ENCODE measurements at regions not wholly inside any gene's neighbourhood (a gene's known extent, or its start where the extent isn't known, plus 50 kb on each side); places are given as distances from the start of the nearest gene placed in this dataset.

DNA sequence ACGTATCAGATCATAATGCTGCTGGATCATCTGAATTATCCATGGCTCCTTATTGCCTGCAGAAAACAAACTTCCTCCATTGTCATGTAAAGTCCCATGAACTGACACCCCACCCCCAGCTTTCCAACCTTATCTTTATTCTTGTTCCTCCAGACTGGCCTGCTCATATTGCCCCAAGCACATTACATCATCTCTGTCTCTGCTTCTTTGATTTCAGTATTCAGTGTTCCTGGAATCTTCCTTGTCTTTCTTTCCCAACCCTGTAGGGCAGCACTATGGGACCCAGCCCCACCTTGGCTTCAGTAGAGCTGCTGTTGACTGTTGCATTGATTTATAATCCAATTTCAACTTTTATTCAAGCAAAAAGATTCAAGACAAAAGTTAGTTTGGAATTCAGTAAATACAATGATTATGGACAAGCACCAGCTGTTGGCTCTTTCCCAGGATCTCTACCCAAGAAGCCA lies 187.5 kb upstream of the ECI2 start:
- Histone ChIP-seq H3K27me3 (ENCODE audit: control insufficient read depth, insufficient read depth, low read length) (no peaks in the 10 kb centered on the region), H3K27ac (ENCODE audit: low read depth, low read length) (no peak overlapping the region), H3K36me3 (ENCODE audit: control insufficient read depth, insufficient read depth, low read length) (no peaks in the 10 kb centered on the region), H3K4me3 (ENCODE audit: low read depth, low read length) (no peak overlapping the region), H3K9me3 (ENCODE audit: control insufficient read depth, insufficient read depth, low read length) (no peaks in the 10 kb centered on the region), H3K4me1 (ENCODE audit: control insufficient read depth, insufficient read depth, low read length) (peaks cover 18% of the 10 kb centered on the region; the same call in 1 of the 2 replicates), H3K9ac (ENCODE audit: low read depth, low read length) (no peak overlapping the region)

- Histone ChIP-seq H3K27me3 (ENCODE audit: control insufficient read depth, insufficient read depth, low read length) (no peaks in the 10 kb centered on the region), H3K27ac (ENCODE audit: low read depth, low read length) (no peak overlapping the region), H3K4me1 (ENCODE audit: control insufficient read depth, insufficient read depth, low read length) (peaks cover 18% of the 10 kb centered on the region; the same call in 1 of the 2 replicates), H3K9me3 (ENCODE audit: control insufficient read depth, insufficient read depth, low read length) (no peaks in the 10 kb centered on the region), H3K4me3 (ENCODE audit: low read depth, low read length) (no peak overlapping the region), H3K9ac (ENCODE audit: low read depth, low read length) (no peak overlapping the region), H3K36me3 (ENCODE audit: control insufficient read depth, insufficient read depth, low read length) (no peaks in the 10 kb centered on the region)
Measured at GRCh38 chr6:4322134-4322845, 186.9 kb upstream of the ECI2 start.

DNA sequence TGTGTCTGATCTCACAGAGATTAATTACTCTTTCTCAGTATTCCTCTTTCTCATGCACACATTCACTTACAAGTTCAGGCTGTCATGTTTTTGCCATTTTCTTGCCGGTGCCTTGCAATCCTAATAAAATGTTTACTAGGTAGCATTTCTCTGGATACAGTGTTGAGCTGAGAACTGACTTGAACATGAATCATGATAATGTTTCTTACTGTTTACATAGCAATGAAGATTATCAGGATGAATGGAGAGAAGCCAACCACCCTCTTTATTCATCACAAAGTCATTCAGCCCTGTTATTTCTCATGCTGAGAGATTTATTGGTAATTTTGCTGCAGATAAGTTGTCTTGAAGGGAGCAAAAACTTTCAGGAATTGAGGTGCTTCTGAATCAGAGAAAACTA lies 185.5 kb upstream of the ECI2 start:
- Histone ChIP-seq H3K36me3 (ENCODE audit: control insufficient read depth, insufficient read depth, low read length) (no peaks in the 10 kb centered on the region), H3K9ac (ENCODE audit: low read depth, low read length) (no peak overlapping the region), H3K9me3 (ENCODE audit: control insufficient read depth, insufficient read depth, low read length) (no peaks in the 10 kb centered on the region), H3K27me3 (ENCODE audit: control insufficient read depth, insufficient read depth, low read length) (no peaks in the 10 kb centered on the region), H3K27ac (ENCODE audit: low read depth, low read length) (no peak overlapping the region), H3K4me3 (ENCODE audit: low read depth, low read length) (no peak overlapping the region), H3K4me1 (ENCODE audit: control insufficient read depth, insufficient read depth, low read length) (peaks cover 18% of the 10 kb centered on the region; the same call in 1 of the 2 replicates)

DNA sequence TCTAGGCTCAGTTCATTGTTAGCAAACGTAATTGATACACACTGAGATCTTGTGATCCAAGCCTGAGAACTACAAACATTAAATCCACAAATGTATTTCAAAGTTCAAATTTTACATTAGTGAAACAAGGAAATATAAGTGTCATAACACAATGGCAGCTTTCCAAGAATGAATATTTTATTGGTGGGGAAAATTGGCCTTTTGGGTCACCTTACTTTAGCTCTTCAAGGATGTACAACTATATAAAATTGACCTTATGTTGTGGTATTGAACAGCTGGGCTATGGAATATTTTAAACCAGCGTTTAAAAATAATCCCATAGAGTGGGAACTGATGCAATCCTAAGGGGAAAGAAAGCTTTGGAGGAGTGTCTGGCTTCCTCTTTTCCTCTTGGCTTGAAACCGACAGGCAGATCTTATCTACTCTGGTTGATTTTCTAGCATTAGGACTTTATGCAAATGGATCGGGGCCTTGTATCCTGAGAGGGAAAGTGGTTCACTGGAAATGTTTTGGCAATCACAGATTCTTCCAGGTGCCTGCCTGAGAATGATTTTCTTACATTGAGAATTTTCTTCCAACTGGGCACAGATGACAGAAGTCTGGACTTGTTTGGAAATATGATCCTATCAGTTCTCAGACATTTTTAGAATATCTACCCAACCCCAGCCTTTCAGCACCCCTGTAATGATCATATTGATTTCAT lies 184.8 kb upstream of the ECI2 start:
- Histone ChIP-seq H3K27me3 (ENCODE audit: control insufficient read depth, insufficient read depth, low read length) (no peaks in the 10 kb centered on the region), H3K9ac (ENCODE audit: low read depth, low read length) (no peak overlapping the region), H3K4me3 (ENCODE audit: low read depth, low read length) (no peak overlapping the region), H3K36me3 (ENCODE audit: control insufficient read depth, insufficient read depth, low read length) (no peaks in the 10 kb centered on the region), H3K4me1 (ENCODE audit: control insufficient read depth, insufficient read depth, low read length) (peaks cover 18% of the 10 kb centered on the region; the same call in 1 of the 2 replicates), H3K27ac (ENCODE audit: low read depth, low read length) (no peak overlapping the region), H3K9me3 (ENCODE audit: control insufficient read depth, insufficient read depth, low read length) (no peaks in the 10 kb centered on the region)

DNA sequence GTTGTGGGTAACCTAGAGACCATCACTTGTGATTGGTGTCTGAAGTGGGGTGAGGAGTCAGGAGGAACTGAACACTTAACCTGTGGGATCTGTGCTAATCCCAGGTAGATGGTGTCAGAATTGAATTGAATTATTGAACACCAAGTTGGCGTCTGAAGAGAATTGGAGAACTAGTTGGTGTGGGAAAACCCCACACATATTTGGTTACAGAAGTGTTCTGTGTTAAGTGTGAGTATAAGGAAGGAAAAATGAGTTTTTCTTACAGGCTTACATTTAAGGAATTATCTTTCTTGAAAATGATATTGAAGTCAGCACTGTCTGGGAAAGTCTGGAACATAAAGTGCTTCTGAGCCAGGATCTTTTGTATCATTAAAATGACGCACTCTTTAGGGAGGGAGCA lies 182.9 kb upstream of the ECI2 start:
- Histone ChIP-seq H3K36me3 (ENCODE audit: control insufficient read depth, insufficient read depth, low read length) (no peaks in the 10 kb centered on the region), H3K27me3 (ENCODE audit: control insufficient read depth, insufficient read depth, low read length) (no peaks in the 10 kb centered on the region), H3K4me1 (ENCODE audit: control insufficient read depth, insufficient read depth, low read length) (peaks cover 18% of the 10 kb centered on the region; the same call in 1 of the 2 replicates), H3K4me3 (ENCODE audit: low read depth, low read length) (no peak overlapping the region), H3K9ac (ENCODE audit: low read depth, low read length) (no peak overlapping the region), H3K27ac (ENCODE audit: low read depth, low read length) (no peak overlapping the region), H3K9me3 (ENCODE audit: control insufficient read depth, insufficient read depth, low read length) (no peaks in the 10 kb centered on the region)

GRCh38 chr6:4316867-4317400 lies 181.6 kb upstream of the ECI2 start:
- no peaks in the 10 kb centered on the region for H3K27me3 ChIP-seq (ENCODE audit: control insufficient read depth, insufficient read depth, low read length)
- peaks cover 10% of the 10 kb centered on the region; the same call in 1 of the 2 replicates for H3K4me1 ChIP-seq (ENCODE audit: control insufficient read depth, insufficient read depth, low read length)
- H3K9me3 ChIP-seq (ENCODE audit: control insufficient read depth, insufficient read depth, low read length), result no peaks in the 10 kb centered on the region
- no peaks in the 10 kb centered on the region for H3K36me3 ChIP-seq (ENCODE audit: control insufficient read depth, insufficient read depth, low read length)
- H3K27ac ChIP-seq (ENCODE audit: low read depth, low read length), result no peak overlapping the region
- no peak overlapping the region for H3K4me3 ChIP-seq (ENCODE audit: low read depth, low read length)
- H3K9ac ChIP-seq (ENCODE audit: low read depth, low read length), result peak overlapping the region; percentile 14; the same call in 1 of the 2 replicates

DNA sequence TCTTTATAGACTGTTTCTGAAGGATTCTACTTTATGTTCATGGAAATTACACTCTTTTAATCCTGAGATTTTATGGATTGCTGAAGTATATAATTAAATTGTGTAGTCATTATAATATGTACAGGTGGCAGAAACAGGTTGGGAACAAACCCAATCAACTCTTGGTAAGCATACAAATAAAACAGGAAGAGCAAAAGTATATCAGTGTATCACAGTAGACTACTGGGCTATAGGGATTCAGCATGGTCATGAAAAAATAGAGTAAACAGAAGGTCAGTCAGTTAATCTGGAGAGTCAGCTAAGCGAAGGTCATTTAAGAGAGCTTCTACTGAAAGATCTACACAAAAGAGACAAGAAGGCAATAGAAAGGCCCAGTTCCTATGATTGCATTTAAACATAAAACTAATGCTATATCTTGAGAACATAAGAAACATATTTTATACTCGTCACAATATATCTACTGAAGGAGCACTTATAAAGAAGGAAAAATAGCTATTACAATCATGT lies 178.9 kb upstream of the ECI2 start:
- H3K27ac ChIP-seq (ENCODE audit: low read depth, low read length), result no peak overlapping the region
- H3K9ac ChIP-seq (ENCODE audit: low read depth, low read length), result no peak overlapping the region
- 0 out of 2 replicates have a peak, but pooled peaks cover 4% of the 10 kb centered on the region for H3K4me1 ChIP-seq (ENCODE audit: control insufficient read depth, insufficient read depth, low read length)
- no peak overlapping the region for H3K4me3 ChIP-seq (ENCODE audit: low read depth, low read length)
- H3K36me3 ChIP-seq (ENCODE audit: control insufficient read depth, insufficient read depth, low read length), result no peaks in the 10 kb centered on the region
- H3K27me3 ChIP-seq (ENCODE audit: control insufficient read depth, insufficient read depth, low read length), result no peaks in the 10 kb centered on the region
- H3K9me3 ChIP-seq (ENCODE audit: control insufficient read depth, insufficient read depth, low read length), result no peaks in the 10 kb centered on the region

GRCh38 chr6:4313044-4313686 lies 177.8 kb upstream of the ECI2 start:
- Histone ChIP-seq H3K9me3 (ENCODE audit: control insufficient read depth, insufficient read depth, low read length) (no peaks in the 10 kb centered on the region), H3K36me3 (ENCODE audit: control insufficient read depth, insufficient read depth, low read length) (no peaks in the 10 kb centered on the region), H3K27me3 (ENCODE audit: control insufficient read depth, insufficient read depth, low read length) (no peaks in the 10 kb centered on the region), H3K9ac (ENCODE audit: low read depth, low read length) (no peak overlapping the region), H3K4me3 (ENCODE audit: low read depth, low read length) (no peak overlapping the region), H3K27ac (ENCODE audit: low read depth, low read length) (no peak overlapping the region), H3K4me1 (ENCODE audit: control insufficient read depth, insufficient read depth, low read length) (no peaks in the 10 kb centered on the region)

DNA sequence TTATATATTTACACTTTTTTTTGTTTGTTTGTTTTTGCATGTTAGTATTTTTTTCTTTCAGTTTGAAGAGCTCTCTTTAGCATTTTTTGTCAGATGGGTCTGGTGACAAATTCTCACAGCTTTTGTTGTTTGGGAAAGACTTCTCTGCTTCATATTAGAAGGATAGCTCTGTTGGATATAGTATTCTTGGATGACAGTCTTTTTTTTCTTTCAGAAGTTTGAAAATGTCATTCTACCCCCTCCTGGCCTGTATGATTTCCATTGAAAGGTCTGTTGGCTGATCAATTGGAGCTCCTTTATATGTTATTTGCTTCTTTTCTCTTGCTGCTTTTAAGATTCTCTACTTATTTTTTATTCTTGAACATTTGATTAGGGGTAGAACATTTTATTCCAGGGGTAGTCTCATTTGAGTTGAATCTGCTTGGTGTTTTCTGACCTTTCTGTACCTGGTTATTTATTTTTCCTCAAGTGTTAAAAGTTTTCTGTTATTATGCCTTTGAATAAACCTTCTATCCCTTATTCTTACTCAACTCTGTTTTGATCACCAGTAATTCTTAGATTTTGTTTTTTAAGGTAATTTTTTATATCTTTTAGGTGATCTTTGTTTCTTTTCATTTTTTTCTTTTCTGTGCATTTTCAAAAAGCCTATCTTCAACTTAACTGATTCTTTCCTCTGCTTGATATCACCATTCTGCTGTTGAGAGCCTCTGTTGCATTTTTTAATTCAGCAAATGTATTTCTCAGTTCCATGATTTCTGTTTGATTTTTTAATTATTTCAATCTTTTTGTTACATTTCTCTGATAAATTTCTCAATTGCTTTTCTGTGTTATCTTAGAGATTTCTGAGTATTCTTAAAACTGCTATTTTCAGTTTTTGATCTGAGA lies 176.8 kb upstream of the ECI2 start:
- Histone ChIP-seq H3K27ac (ENCODE audit: low read depth, low read length) (no peak overlapping the region), H3K4me3 (ENCODE audit: low read depth, low read length) (no peak overlapping the region), H3K27me3 (ENCODE audit: control insufficient read depth, insufficient read depth, low read length) (no peaks in the 10 kb centered on the region), H3K9me3 (ENCODE audit: control insufficient read depth, insufficient read depth, low read length) (no peaks in the 10 kb centered on the region), H3K36me3 (ENCODE audit: control insufficient read depth, insufficient read depth, low read length) (no peaks in the 10 kb centered on the region), H3K4me1 (ENCODE audit: control insufficient read depth, insufficient read depth, low read length) (no peaks in the 10 kb centered on the region), H3K9ac (ENCODE audit: low read depth, low read length) (no peak overlapping the region)

- H3K9ac ChIP-seq (ENCODE audit: low read depth, low read length), result no peak overlapping the region
- H3K9me3 ChIP-seq (ENCODE audit: control insufficient read depth, insufficient read depth, low read length), result no peaks in the 10 kb centered on the region
- H3K27me3 ChIP-seq (ENCODE audit: control insufficient read depth, insufficient read depth, low read length), result no peaks in the 10 kb centered on the region
- H3K36me3 ChIP-seq (ENCODE audit: control insufficient read depth, insufficient read depth, low read length), result no peaks in the 10 kb centered on the region
- no peak overlapping the region for H3K4me3 ChIP-seq (ENCODE audit: low read depth, low read length)
- H3K27ac ChIP-seq (ENCODE audit: low read depth, low read length), result no peak overlapping the region
- H3K4me1 ChIP-seq (ENCODE audit: control insufficient read depth, insufficient read depth, low read length), result no peaks in the 10 kb centered on the region
Measured at GRCh38 chr6:4309540-4309939, 174.2 kb upstream of the ECI2 start.
